Esophagus (tissue), 2 donors: ENCODE measurements at regions not wholly inside any gene's neighbourhood (a gene's known extent, or its start where the extent isn't known, plus 50 kb on each side); places are given as distances from the start of the nearest gene placed in this dataset.

ENCODE experiments used
- H3K27ac ChIP-seq, 2 donors: one replicate each; pipeline ENCODE4 v1.5.1; 2013; ENCODE audit warnings: low read depth in 2 of 2, mild to moderate bottlenecking in 2 of 2, inconsistent platforms in 1 of 2, low read length in 1 of 2, moderate library complexity in 1 of 2
- H3K27me3 ChIP-seq, 2 donors: one replicate each; pipeline ENCODE4 v1.6.1; 2013; ENCODE audit warnings: low read length in 2 of 2, control low read depth in 1 of 2, mild to moderate bottlenecking in 1 of 2; ENCODE audit not compliant: insufficient read depth in 2 of 2, control insufficient read depth in 1 of 2
- H3K36me3 ChIP-seq, 2 donors: one replicate each; pipeline ENCODE4 v1.6.1; 2013; ENCODE audit warnings: low read length in 1 of 2; ENCODE audit not compliant: control insufficient read depth in 2 of 2, insufficient read depth in 2 of 2
- H3K4me1 ChIP-seq, 2 donors: one replicate each; pipeline ENCODE4 v1.6.1; 2013; ENCODE audit warnings: low read length in 1 of 2; ENCODE audit not compliant: control insufficient read depth in 2 of 2, insufficient read depth in 2 of 2
- H3K4me3 ChIP-seq, 2 donors: one replicate each; pipeline ENCODE4 v1.5.1; 2013; ENCODE audit warnings: low read length in 2 of 2, mild to moderate bottlenecking in 2 of 2, low read depth in 1 of 2, moderate library complexity in 1 of 2
- H3K9me3 ChIP-seq, 2 donors: one replicate each; pipeline ENCODE4 v1.6.1; 2013; ENCODE audit warnings: mild to moderate bottlenecking in 2 of 2, low read depth in 1 of 2, low read length in 1 of 2, moderate library complexity in 1 of 2; ENCODE audit not compliant: control insufficient read depth in 2 of 2, insufficient read depth in 1 of 2
- WGBS, 2 donors: extraction: QIAGEN DNeasy Blood & Tissue Kit; methylation state at CpG; one replicate each; pipeline ENCODE4 v1.1.7; 2013; 5-methylcytosine and 5-hydroxymethylcytosine counted together
- donor health status: healthy with polysubstance abuse.
- donor health status: Bipolar disorder and iron deficiency.

GRCh38 chr7:17595546-17595945 lies 297.1 kb downstream of the AHR start:
- 77 to 81% methylated on average over 1 of the region's 1 CpG for whole genome bisulfite sequencing, 2 donors

GRCh38 chr7:17598305-17598704 lies 299.9 kb downstream of the AHR start:
- Histone ChIP-seq H3K27me3 (no peaks in the 10 kb centered on the region), H3K36me3 (no peaks in the 10 kb centered on the region), H3K27ac (no peak overlapping the region), H3K9me3 (no peaks in the 10 kb centered on the region), H3K4me3 (no peak overlapping the region), H3K4me1 (peaks cover 0 to 4% of the 10 kb centered on the region in 2 donors)
- 76 to 90% methylated on average over 3 of the region's 3 CpGs for WGBS, 2 donors

More at GRCh38 chr7:17595546-17595945, 297.1 kb downstream of the AHR start:
- Histone ChIP-seq H3K27me3 (no peaks in the 10 kb centered on the region), H3K4me3 (no peak overlapping the region), H3K36me3 (no peaks in the 10 kb centered on the region), H3K27ac (no peak overlapping the region), H3K4me1 (no peaks in the 10 kb centered on the region), H3K9me3 (no peaks in the 10 kb centered on the region)

- Histone ChIP-seq H3K9me3 (no peaks in the 10 kb centered on the region), H3K27ac (no peak overlapping the region), H3K27me3 (no peaks in the 10 kb centered on the region), H3K4me1 (peaks cover 0 to 4% of the 10 kb centered on the region in 2 donors), H3K4me3 (no peak overlapping the region), H3K36me3 (no peaks in the 10 kb centered on the region)
Observed at GRCh38 chr7:17598846-17599245, 300.4 kb downstream of the AHR start.

- Histone ChIP-seq H3K4me3 (no peak overlapping the region), H3K4me1 (peaks cover 0 to 4% of the 10 kb centered on the region in 2 donors), H3K36me3 (no peaks in the 10 kb centered on the region), H3K27ac (peak overlapping the region; percentile 9 to 65), H3K9me3 (no peaks in the 10 kb centered on the region), H3K27me3 (no peaks in the 10 kb centered on the region)
- 51 to 58% methylated on average over 7 of the region's 7 CpGs for WGBS, 2 donors
Observed at GRCh38 chr7:17599733-17600339, 301.4 kb downstream of the AHR start.

GRCh38 chr7:17600340-17600752 lies 301.9 kb downstream of the AHR start:
- 35 to 57% methylated on average over 2 of the region's 2 CpGs for WGBS, 2 donors
- Histone ChIP-seq H3K4me3 (no peak overlapping the region), H3K27ac (peak overlapping the region in 1 of 2 donors; percentile 55), H3K9me3 (no peaks in the 10 kb centered on the region), H3K36me3 (no peaks in the 10 kb centered on the region), H3K27me3 (no peaks in the 10 kb centered on the region), H3K4me1 (peaks cover 0 to 4% of the 10 kb centered on the region in 2 donors)

- H3K4me3 ChIP-seq = no peak overlapping the region
- H3K9me3 ChIP-seq = no peaks in the 10 kb centered on the region
- WGBS, 2 donors = 83 to 92% methylated on average over 1 of the region's 1 CpG
Observed at GRCh38 chr7:17601921-17602320, 303.5 kb downstream of the AHR start.

GRCh38 chr7:17608114-17608833 lies 309.8 kb downstream of the AHR start:
- no peaks in the 10 kb centered on the region for H3K4me1 ChIP-seq
- H3K36me3 ChIP-seq = no peaks in the 10 kb centered on the region
- H3K27ac ChIP-seq = no peak overlapping the region
- no peak overlapping the region for H3K4me3 ChIP-seq
- H3K27me3 ChIP-seq = no peaks in the 10 kb centered on the region
- no peaks in the 10 kb centered on the region for H3K9me3 ChIP-seq
- 64 to 66% methylated on average over 1 of the region's 1 CpG for WGBS, 2 donors

More at GRCh38 chr7:17601921-17602320, 303.5 kb downstream of the AHR start:
- no peak overlapping the region for H3K27ac ChIP-seq
- no peaks in the 10 kb centered on the region for H3K36me3 ChIP-seq
- peaks cover 0 to 4% of the 10 kb centered on the region in 2 donors for H3K4me1 ChIP-seq
- H3K27me3 ChIP-seq = no peaks in the 10 kb centered on the region

- Histone ChIP-seq H3K4me1 (no peaks in the 10 kb centered on the region), H3K36me3 (no peaks in the 10 kb centered on the region)
- 70 to 86% methylated on average over 4 of the region's 4 CpGs for WGBS, 2 donors
Observed at GRCh38 chr7:17611611-17612010, 313.2 kb downstream of the AHR start.

GRCh38 chr7:17613338-17614041 lies 315.0 kb downstream of the AHR start:
- Histone ChIP-seq H3K27ac (no peak overlapping the region), H3K36me3 (no peaks in the 10 kb centered on the region), H3K9me3 (no peaks in the 10 kb centered on the region), H3K27me3 (no peaks in the 10 kb centered on the region), H3K4me3 (no peak overlapping the region), H3K4me1 (no peaks in the 10 kb centered on the region)
- WGBS, 2 donors = 94 to 96% methylated on average over 2 of the region's 2 CpGs

More at GRCh38 chr7:17611611-17612010, 313.2 kb downstream of the AHR start:
- H3K27me3 ChIP-seq = no peaks in the 10 kb centered on the region
- no peak overlapping the region for H3K4me3 ChIP-seq
- no peaks in the 10 kb centered on the region for H3K9me3 ChIP-seq
- H3K27ac ChIP-seq = no peak overlapping the region
